HG02642 (cell line): ENCODE measurements at regions not wholly inside any gene's neighbourhood (a gene's known extent, or its start where the extent isn't known, plus 50 kb on each side); places are given as distances from the start of the nearest gene placed in this dataset.

Experiments
- ATAC-seq: cut with Tn5 transposase; IDR thresholded peaks from one replicate; pipeline ENCODE4 v1.9.1; 2021; ENCODE audit warnings: mild to moderate bottlenecking; ENCODE audit not compliant: unreplicated experiment, poor library complexity

GRCh38 chr2:7279421-7279949 lies 362.3 kb downstream of the RNF144A start:
- ATAC-seq: no peak

GRCh38 chr2:7280790-7281189 lies 363.6 kb downstream of the RNF144A start:
- no peak for ATAC-seq

DNA sequence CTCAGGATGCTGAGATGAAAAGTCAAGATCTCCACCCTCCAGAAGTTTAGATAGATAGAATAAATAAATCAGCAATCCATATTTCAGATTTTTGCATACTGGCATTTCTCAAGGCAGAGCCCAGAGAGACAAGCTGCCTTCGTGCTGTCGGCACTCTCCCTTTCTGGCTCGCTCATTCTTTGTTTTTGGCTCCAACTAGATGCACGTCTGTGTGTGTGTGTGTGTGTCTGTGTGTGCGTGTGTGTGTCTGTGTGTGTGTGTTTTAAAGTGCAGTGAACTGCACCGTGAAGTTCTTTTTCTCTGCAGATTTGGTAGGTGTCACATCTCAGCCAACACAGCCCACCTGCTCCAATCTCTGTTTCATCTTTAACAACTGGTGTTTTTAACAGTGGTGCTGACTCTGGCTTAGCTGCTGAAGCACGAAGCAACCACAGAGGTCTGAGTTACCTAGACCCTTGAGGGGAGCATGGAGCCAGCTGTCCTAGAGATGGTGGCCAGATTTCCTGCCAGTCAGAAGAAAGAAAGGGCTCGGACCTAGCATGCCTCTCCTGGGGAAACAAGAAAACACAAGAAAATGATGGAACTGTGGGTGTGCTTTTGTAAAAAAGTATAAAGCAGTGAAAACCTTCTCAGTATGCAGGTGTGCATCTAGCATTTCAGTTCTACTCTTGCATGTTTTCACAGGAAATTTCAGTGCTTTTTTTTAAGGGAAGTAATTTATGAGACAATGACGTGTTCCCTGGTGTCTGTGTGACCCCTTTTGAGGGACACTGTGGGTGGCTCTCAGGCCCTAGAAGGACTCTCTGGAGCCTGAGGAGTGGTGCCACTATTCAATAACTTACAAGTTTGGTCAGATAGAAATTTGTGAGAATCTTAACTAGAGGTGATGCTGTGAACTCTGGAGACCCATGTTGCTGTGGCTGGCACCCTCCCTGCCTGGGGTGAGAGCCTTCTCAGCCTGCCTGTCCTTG lies 364.3 kb downstream of the RNF144A start:
- ATAC-seq: no peak

DNA sequence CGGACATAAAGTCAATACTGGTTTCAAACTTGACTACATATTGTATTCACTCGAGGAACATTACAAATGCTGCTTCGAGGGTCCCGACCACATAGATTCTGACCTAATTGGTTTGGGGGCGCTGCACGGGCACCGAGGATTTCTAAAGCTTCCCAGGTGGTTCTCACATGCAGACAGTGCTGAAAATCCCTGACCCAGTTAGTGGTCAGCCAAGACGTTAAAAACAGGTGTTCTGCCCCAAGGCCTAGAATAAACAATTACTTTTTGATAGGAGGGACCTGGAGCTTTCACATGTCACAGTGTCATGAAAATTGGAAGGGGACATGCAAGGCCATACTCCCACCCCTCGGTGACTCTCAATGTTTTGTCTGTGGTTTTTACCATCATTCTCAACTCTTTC lies 368.9 kb downstream of the RNF144A start:
- ATAC-seq: no peak

DNA sequence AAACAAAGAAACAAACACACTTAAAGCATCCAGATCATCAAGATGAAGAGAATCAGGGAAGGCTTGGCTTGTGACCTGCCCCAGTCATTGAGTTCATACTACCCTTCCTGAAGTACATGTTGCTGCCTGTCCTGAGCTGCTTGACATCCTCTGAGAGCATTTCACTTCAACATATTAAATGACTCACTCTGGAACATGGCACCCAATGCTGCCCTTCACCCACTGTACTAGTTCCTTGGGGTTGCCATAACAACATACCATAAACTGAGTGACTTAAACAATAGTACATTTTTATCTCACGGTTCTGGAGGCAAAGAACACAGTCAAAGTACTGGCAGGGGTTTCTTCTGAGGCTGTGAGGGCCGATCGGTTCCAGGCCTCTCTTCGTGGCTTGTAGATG lies 371.3 kb downstream of the RNF144A start:
- no peak for ATAC-seq

DNA sequence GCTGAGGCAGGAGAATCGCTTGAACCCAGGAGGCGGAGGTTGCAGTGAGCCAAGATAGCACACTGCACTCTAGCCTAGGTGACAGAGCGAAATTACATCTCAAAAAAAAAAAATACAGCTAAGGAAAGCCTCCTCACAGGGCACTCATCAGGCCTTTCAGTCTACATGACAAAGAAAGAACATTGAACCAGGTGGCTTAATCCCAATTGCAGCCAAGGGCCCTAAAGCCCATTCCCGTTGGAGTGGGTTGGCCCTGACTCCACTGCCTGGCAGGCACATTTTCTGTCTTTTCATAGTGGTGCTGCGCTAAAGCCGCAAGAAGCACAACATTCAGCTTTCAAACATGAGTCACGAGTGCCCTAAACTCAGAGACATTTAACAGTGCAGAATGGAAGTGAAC lies 372.5 kb downstream of the RNF144A start:
- no peak for ATAC-seq

GRCh38 chr2:7292154-7292691 lies 375.0 kb downstream of the RNF144A start:
- ATAC-seq: no peak

DNA sequence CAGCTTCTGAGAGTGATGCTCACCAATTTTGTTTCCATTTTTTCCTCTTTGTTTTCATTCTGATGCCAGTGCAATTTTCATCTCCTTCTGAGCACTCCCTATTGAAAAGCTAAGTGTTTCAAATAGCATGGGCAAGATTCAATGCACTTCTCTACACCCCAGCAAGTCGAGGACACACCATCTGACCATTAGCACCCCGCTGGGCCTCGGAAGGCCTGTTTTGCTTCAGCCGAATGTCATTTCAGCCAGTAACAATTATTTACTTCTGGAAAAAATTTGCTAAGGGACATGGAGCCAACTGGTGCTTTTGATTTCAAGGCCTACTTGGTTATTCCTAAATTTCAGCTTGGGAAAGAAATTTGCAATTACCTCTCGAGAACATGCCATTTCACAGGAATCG lies 392.4 kb downstream of the RNF144A start:
- no peak for ATAC-seq

DNA sequence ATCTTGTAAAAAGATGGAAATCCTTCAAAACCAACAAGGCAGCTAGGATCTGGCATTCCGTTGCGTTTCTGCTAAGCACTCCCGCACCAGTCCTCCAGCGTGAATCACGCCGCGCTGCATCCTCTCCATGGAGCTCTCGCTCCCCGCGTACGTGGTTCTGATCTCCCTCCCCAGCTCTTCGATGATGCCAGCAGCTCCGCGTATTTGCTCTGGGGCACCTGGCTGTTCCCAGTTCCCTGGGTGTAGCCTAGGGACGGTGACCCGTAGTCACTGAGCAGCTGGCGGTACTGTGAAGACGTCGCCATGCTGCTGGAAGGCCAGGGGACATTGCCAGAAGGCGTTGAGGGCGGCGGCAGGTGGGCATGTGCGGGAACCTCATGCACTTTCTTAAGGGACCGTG lies 407.5 kb downstream of the RNF144A start:
- ATAC-seq: no peak

DNA sequence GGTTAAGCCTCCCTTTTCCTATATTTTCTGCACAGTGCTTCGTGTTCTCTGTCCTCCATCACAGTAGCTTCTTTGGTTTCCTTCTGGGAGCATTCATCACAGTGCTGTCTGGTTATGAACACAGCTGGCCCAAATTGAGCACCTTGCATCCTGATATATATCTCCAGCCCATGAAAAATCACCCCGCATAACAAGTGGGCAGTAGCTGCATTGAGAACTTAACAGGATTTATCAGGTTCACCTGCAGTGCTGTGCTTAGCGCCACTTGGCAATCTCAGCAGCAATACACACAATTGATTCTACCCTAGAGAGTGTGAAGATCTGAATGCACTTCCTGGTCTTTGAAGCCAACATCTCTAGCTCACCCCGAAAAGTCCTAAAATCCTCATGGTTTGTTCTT lies 408.0 kb downstream of the RNF144A start:
- ATAC-seq: no peak

DNA sequence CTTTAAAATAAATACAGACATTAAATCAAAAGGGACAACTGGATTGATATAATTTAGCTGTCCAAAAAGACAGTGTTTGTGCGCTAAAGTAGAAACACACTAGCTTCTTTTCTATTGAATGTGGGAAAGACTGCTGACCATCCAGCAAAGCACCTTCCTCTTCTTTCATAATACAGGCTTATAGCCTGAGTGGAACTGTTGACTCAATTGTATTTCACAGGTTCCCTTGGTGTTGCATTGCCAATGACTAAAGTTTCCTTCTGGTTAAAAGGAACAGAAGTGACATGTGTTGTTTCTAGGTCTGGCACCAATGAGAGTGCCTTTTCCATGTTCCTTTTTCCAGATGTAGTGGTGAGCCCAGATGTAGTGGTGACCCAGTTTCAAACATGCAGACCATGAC lies 412.3 kb downstream of the RNF144A start:
- ATAC-seq: no peak

- ATAC-seq: no peak
These were observed 416.1 kb downstream of the RNF144A start for GRCh38 chr2:7333189-7333765.

- ATAC-seq: no peak
These were observed 416.8 kb downstream of the RNF144A start for GRCh38 chr2:7333960-7334493.

GRCh38 chr2:7338961-7339360 lies 421.7 kb downstream of the RNF144A start:
- ATAC-seq: no peak

DNA sequence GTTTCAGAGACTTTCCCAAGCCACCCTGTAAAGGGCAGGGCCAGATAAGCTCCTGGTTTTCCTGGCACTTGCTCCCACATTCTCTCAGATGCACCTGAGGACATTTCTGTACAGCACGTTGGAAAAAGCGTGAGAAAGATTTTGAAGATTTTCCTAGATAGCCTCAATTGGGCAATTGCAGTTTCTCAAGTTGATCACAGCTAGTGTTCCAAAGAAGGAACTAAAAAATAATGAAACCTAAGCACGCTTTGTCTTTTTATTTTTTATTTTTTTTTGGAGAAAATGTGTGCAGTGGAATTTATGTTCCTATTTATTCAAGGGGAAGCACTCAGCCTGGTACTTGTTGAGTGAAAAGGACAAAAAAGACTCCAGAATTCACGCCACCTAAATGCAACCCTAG lies 429.1 kb downstream of the RNF144A start:
- ATAC-seq: no peak

DNA sequence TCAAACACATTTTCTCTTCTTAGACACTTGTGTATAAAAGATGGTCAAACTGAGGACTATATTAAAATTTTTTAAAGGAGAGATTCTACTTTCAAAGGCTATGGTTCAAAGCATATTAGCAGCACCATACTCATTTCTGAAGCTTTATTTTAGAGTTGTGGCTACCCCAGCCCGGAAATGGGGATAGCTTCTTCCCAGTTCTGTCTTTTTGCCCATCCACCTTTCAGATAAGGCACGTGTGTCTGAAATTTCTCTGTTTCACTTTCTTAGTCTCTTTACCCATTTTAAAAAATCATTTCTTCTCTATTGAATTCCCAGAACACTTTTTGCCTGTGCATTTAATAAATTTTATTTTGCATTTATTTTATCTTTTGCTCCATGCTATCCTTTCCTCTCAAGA lies 431.5 kb downstream of the RNF144A start:
- no peak for ATAC-seq

GRCh38 chr2:7352191-7352590 lies 435.0 kb downstream of the RNF144A start:
- no peak for ATAC-seq

DNA sequence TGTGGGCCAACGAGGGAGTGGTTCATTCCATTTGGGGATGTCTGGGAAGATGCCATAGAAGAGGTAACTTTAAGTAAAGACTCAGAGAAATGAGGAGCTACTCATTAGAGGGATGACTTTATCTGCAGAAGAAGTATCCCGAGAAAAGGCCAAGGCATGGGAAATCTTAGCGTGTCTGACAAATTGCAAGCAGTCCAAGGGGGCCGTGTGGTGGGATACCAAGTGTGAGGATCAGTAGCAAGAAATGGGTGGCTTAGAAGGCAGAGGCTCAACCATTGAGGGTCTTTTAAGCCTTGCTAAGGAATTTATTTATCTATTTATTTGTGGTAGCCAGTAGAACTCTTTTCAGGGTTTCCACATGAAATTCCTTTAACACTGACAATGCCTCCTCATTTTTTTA lies 436.4 kb downstream of the RNF144A start:
- no peak for ATAC-seq

DNA sequence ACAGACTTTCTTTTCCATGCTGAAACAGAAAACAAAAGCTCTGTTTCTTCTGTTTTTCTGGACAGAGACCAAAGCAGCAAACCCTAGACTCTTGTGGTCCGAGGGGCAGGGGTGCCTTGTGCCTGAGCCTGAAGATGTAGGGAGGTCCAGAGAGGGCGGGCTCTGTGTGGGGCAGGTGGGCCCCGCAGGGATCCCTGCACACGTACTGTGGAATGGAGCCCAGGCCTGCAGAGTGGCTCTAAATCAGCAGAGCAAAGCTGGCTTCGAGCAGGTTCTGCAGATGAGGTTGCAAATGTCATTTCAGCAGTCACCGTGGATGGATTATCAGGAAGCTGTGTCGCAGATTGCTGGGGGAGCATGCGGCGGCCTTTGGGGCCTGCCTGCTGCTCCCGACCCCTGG lies 438.6 kb downstream of the RNF144A start:
- ATAC-seq: no peak

DNA sequence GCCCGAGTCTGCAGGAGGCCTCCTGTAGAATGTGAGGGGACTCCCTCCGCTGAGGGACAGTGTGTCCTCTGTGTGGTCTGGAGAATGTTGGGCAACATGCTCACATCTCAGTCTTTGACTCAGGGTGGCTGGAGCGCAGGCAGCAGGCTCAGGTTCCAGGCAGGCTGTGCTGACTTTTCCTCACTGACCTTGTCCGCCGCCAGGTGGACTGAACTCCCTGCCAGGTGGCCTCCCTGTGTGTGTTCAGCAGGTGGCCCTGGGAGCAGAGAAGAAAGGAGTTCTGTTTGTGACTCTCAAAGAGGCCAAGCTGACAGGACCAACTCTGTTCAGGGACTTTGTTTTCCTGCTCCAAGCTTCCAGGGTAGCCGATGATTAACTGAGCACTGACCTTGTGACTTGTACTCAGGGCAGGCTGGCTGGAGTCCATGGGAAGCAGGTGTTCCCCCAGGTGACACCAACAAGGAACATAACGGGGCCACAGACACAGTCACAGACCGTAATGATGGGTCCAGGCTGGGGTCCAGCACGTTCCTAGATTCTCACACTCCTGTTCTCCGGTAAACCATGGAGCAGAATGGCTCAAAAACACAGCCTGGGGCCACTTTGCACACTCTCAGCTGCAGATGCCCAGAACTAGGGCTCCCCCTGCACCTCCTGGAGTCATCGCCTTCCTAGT lies 439.8 kb downstream of the RNF144A start:
- ATAC-seq: no peak

GRCh38 chr2:7357993-7358392 lies 440.8 kb downstream of the RNF144A start:
- no peak for ATAC-seq
